B cell (primary cell): ENCODE measurements at regions not wholly inside any gene's neighbourhood (a gene's known extent, or its start where the extent isn't known, plus 50 kb on each side); places are given as distances from the start of the nearest gene placed in this dataset.

ENCODE experiments used
- CTCF ChIP-seq: fragments of 200-600 bp; IDR thresholded peaks from one replicate; pipeline ENCODE4 v1.8.0; 2022; ENCODE audit warnings: antibody characterized with exemption, mild to moderate bottlenecking
- EZH2 ChIP-seq: IDR thresholded peaks from 2 replicates; pipeline ENCODE4 v1.6.1; 2012; ENCODE audit warnings: borderline replicate concordance, low read depth, mild to moderate bottlenecking, moderate library complexity, low read length; ENCODE audit not compliant: insufficient read depth, poor library complexity, severe bottlenecking

GRCh38 chr5:30620481-30621085 lies 572.9 kb upstream of the CDH6 start:
- TF ChIP-seq EZH2 = no peak
- TF ChIP-seq CTCF = no peak
